H1 (cell line): ENCODE measurements at regions not wholly inside any gene's neighbourhood (a gene's known extent, or its start where the extent isn't known, plus 50 kb on each side); places are given as distances from the start of the nearest gene placed in this dataset.

Source experiments
- ASH2L ChIP-seq: fragments of 200-600, 300-600 bp; sonication (generic); IDR thresholded peaks from one replicate; pipeline ENCODE4 v1.7.1; 2017; ENCODE audit warnings: low read length
- CBX8 ChIP-seq: fragments of 300-800, 300-1000 bp; sonication (generic); IDR thresholded peaks from 2 replicates; pipeline ENCODE4 v1.7.1; 2016; ENCODE audit warnings: low read depth, low read length, borderline replicate concordance
- CHD1 ChIP-seq: IDR thresholded peaks from 2 replicates; pipeline ENCODE4 v1.6.1; 2012; ENCODE audit warnings: low read depth, low read length, improper control_type of control experiment
- CHD2 ChIP-seq: IDR thresholded peaks from 2 replicates; pipeline ENCODE4 v1.6.1; 2012; ENCODE audit warnings: low read length, improper control_type of control experiment
- CREB1 ChIP-seq: IDR thresholded peaks from 2 replicates; pipeline ENCODE4 v1.6.1; 2012; ENCODE audit warnings: inconsistent platforms
- HDAC2 ChIP-seq, 2 experiments: fragments of 300-600 bp in 1 of 2; sonication (generic) in 1 of 2; IDR thresholded peaks; 2 replicates each; pipeline ENCODE4 v1.6.1; 2011 to 2012; ENCODE audit warnings: low read depth in 2 of 2, low read length in 2 of 2, mild to moderate bottlenecking in 2 of 2, moderate library complexity in 2 of 2, borderline replicate concordance in 1 of 2, inconsistent platforms in 1 of 2
- HDAC6 ChIP-seq: IDR thresholded peaks from one replicate; pipeline ENCODE4 v1.7.1; 2012; ENCODE audit warnings: low read depth, mild to moderate bottlenecking, inconsistent platforms, low read length, moderate library complexity
- KDM5A ChIP-seq: fragments of 200-600 bp; IDR thresholded peaks from 2 replicates; pipeline ENCODE4 v1.7.1; 2012; ENCODE audit warnings: mild to moderate bottlenecking, low read length, inconsistent platforms, mixed read lengths
- MAX ChIP-seq: IDR thresholded peaks from 2 replicates; pipeline ENCODE4 v1.6.1; 2012; ENCODE audit warnings: inconsistent platforms
- PHF8 ChIP-seq: fragments of 200-600 bp; sonication (generic); conservative IDR thresholded peaks from 2 replicates; pipeline ENCODE4 v1.7.1; 2012; ENCODE audit warnings: low read depth, mild to moderate bottlenecking, inconsistent platforms, low read length, moderate library complexity
- POLR2AphosphoS5 ChIP-seq: IDR thresholded peaks from 2 replicates; pipeline ENCODE4 v1.6.1; 2011; ENCODE audit warnings: low read depth, low read length
- RAD21 ChIP-seq, 2 experiments: IDR thresholded peaks in 1 of 2; conservative IDR thresholded peaks in 1 of 2; 2 replicates each; pipeline ENCODE4 v1.6.1; 2011; ENCODE audit warnings: low read depth in 2 of 2, low read length in 2 of 2, improper control_type of control experiment in 1 of 2, inconsistent platforms in 1 of 2, mild to moderate bottlenecking in 1 of 2, moderate library complexity in 1 of 2
- SIN3A ChIP-seq, 2 experiments: IDR thresholded peaks in 1 of 2; conservative IDR thresholded peaks in 1 of 2; 2 replicates each; pipeline ENCODE4 v1.6.1; 2011 to 2012; ENCODE audit warnings: low read length in 2 of 2, improper control_type of control experiment in 1 of 2, low read depth in 1 of 2, mild to moderate bottlenecking in 1 of 2
- SIRT6 ChIP-seq: IDR thresholded peaks from one replicate; pipeline ENCODE4 v1.7.1; 2012; ENCODE audit warnings: low read length, inconsistent platforms
- SIX5 ChIP-seq: IDR thresholded peaks from 2 replicates; pipeline ENCODE4 v1.6.1; 2011; ENCODE audit warnings: mild to moderate bottlenecking, low read depth, low read length
- SP2 ChIP-seq: IDR thresholded peaks from 2 replicates; pipeline ENCODE4 v1.6.1; 2012; ENCODE audit warnings: mild to moderate bottlenecking, low read length, inconsistent platforms
- TAF1 ChIP-seq: IDR thresholded peaks from 2 replicates; pipeline ENCODE4 v1.6.1; 2011; ENCODE audit warnings: mild to moderate bottlenecking, low read depth, low read length
- TBP ChIP-seq: IDR thresholded peaks from 2 replicates; pipeline ENCODE4 v1.6.1; 2011; ENCODE audit warnings: low read depth, low read length, improper control_type of control experiment
- TEAD4 ChIP-seq: IDR thresholded peaks from 2 replicates; pipeline ENCODE4 v1.6.1; 2012; ENCODE audit warnings: low read depth, low read length, inconsistent platforms, mixed read lengths

- TF ChIP-seq SIRT6 (no peak), CHD1 (no peak), HDAC2 (IDR thresholded peaks at IDR 0.05; ENCODE audit: borderline replicate concordance in 1 of 2, low read depth in 2 of 2, low read length in 2 of 2) (no peak), SIX5 (no peak), HDAC6 (no peak), CREB1 (no peak), TAF1 (no peak), KDM5A (no peak), SP2 (no peak), RAD21 (IDR thresholded peaks at IDR 0.05 in 1 of 2, conservative IDR thresholded peaks at IDR 0.05 in 1 of 2; ENCODE audit: low read depth in 2 of 2, low read length in 2 of 2) (no peak), TEAD4 (no peak), MAX (no peak), CHD2 (no peak), PHF8 (no peak), ASH2L (no peak), POLR2AphosphoS5 (no peak), SIN3A (conservative IDR thresholded peaks at IDR 0.05 in 1 of 2, IDR thresholded peaks at IDR 0.05 in 1 of 2; ENCODE audit: low read depth in 1 of 2, low read length in 2 of 2) (no peak), CBX8 (no peak), TBP (no peak)
These were observed 88.8 kb downstream of the OLFM1 start (continued) for GRCh38 chr9:135176284-135176683.
